Natural killer cell (primary cell): ENCODE measurements at regions not wholly inside any gene's neighbourhood (a gene's known extent, or its start where the extent isn't known, plus 50 kb on each side); places are given as distances from the start of the nearest gene placed in this dataset.

ENCODE experiments used
- ATAC-seq, 3 donors: fragments of 150-1000 bp in 2 of 3; fragments of 200-7000 bp in 1 of 3; cut with Tn5 transposase; 1 replicate in 1 of 3; 2 replicates in 2 of 3; pipeline ENCODE4 v1.10.0; 2021; ENCODE audit warnings: mild to moderate bottlenecking in 2 of 3, moderate library complexity in 2 of 3
- DNase-seq, 2 donors: peaks; one replicate each; pipeline versions ENCODE4 v3.0.0 to v3.0.0-alpha.2; 2013 to 2021; ENCODE audit warnings: mixed read lengths in 1 of 2
- H3K27ac ChIP-seq: one replicate; pipeline ENCODE4 v1.5.1; 2013; ENCODE audit warnings: mild to moderate bottlenecking, low read length
- H3K27me3 ChIP-seq: one replicate; pipeline ENCODE4 v1.6.1; 2013; ENCODE audit warnings: low read length; ENCODE audit not compliant: control insufficient read depth, insufficient read depth
- H3K36me3 ChIP-seq: one replicate; pipeline ENCODE4 v1.6.1; 2013; ENCODE audit warnings: low read length; ENCODE audit not compliant: control insufficient read depth, insufficient read depth
- H3K4me1 ChIP-seq: one replicate; pipeline ENCODE4 v1.6.1; 2013; ENCODE audit warnings: low read length; ENCODE audit not compliant: control insufficient read depth, insufficient read depth
- H3K4me3 ChIP-seq: one replicate; pipeline ENCODE4 v1.5.1; 2013; ENCODE audit warnings: low read length
- H3K9me3 ChIP-seq: one replicate; pipeline ENCODE4 v1.6.1; 2013; ENCODE audit warnings: low read length; ENCODE audit not compliant: control insufficient read depth, insufficient read depth
- H3K27ac Mint-ChIP-seq, 2 donors: one replicate each; pipeline ENCODE4 v1.8.0; 2022; ENCODE audit warnings: mild to moderate bottlenecking in 2 of 2, mixed read lengths in 2 of 2, moderate library complexity in 1 of 2
- H3K27me3 Mint-ChIP-seq, 2 donors: one replicate each; pipeline ENCODE4 v1.8.0; 2022; ENCODE audit warnings: low read depth in 2 of 2, mixed read lengths in 2 of 2
- H3K36me3 Mint-ChIP-seq: one replicate; pipeline ENCODE4 v1.8.0; 2022; ENCODE audit warnings: mixed read lengths
- H3K4me1 Mint-ChIP-seq, 2 donors: one replicate each; pipeline ENCODE4 v1.8.0; 2022; ENCODE audit warnings: mixed read lengths in 2 of 2
- H3K4me3 Mint-ChIP-seq: one replicate; pipeline ENCODE4 v1.8.0; 2022; ENCODE audit warnings: mild to moderate bottlenecking, moderate library complexity, mixed read lengths
- H3K9me3 Mint-ChIP-seq, 2 donors: one replicate each; pipeline ENCODE4 v1.8.0; 2022; ENCODE audit warnings: mixed read lengths in 2 of 2
- WGBS: methylation state at CpG from one replicate; pipeline ENCODE4 v1.1.7; 2013; ENCODE audit warnings: missing lambda C conversion rate; ENCODE audit not compliant: insufficient coverage; 5-methylcytosine and 5-hydroxymethylcytosine counted together
- intact Hi-C: fragments of 100-400 bp; cut with micrococcal nuclease; formaldehyde crosslinking; loops from one replicate; pipeline ENCODE4 v1.14.2; 2022
- TF ChIP-seq, protein P1 (sequence below): fragments of 200-600 bp; IDR thresholded peaks from one replicate; pipeline ENCODE4 v1.8.0; 2022; ENCODE audit warnings: antibody characterized with exemption

GRCh38 chr20:54849741-54850140, 374.3 kb downstream of the DOK5 start:
- Histone ChIP-seq H3K4me3 (no peak overlapping the region), H3K9me3 (no peaks in the 10 kb centered on the region), H3K36me3 (no peaks in the 10 kb centered on the region), H3K27ac (no peak overlapping the region), H3K27me3 (no peaks in the 10 kb centered on the region), H3K4me1 (no peaks in the 10 kb centered on the region)
- TF ChIP-seq, protein P1, sequence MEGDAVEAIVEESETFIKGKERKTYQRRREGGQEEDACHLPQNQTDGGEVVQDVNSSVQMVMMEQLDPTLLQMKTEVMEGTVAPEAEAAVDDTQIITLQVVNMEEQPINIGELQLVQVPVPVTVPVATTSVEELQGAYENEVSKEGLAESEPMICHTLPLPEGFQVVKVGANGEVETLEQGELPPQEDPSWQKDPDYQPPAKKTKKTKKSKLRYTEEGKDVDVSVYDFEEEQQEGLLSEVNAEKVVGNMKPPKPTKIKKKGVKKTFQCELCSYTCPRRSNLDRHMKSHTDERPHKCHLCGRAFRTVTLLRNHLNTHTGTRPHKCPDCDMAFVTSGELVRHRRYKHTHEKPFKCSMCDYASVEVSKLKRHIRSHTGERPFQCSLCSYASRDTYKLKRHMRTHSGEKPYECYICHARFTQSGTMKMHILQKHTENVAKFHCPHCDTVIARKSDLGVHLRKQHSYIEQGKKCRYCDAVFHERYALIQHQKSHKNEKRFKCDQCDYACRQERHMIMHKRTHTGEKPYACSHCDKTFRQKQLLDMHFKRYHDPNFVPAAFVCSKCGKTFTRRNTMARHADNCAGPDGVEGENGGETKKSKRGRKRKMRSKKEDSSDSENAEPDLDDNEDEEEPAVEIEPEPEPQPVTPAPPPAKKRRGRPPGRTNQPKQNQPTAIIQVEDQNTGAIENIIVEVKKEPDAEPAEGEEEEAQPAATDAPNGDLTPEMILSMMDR: no peak
- DNase-seq (no peak), ATAC-seq (no peak)
- intact Hi-C loops: no loop called here
- peaks cover 0 to 8% of the 10 kb centered on the region in 2 donors for H3K9me3 Mint-ChIP-seq
- H3K4me3 Mint-ChIP-seq: no peak overlapping the region
- no peaks in the 10 kb centered on the region for H3K27me3 Mint-ChIP-seq
- no peak overlapping the region for H3K27ac Mint-ChIP-seq
- no peaks in the 10 kb centered on the region for H3K4me1 Mint-ChIP-seq
- H3K36me3 Mint-ChIP-seq: no peaks in the 10 kb centered on the region
- 78% methylated on average over 3 of the region's 3 CpGs for WGBS

GRCh38 chr20:54848984-54849538, 373.7 kb downstream of the DOK5 start:
- WGBS: 64% methylated on average over 2 of the region's 2 CpGs
- Mint-ChIP-seq H3K27ac (no peak overlapping the region), H3K4me3 (no peak overlapping the region), H3K36me3 (no peaks in the 10 kb centered on the region), H3K4me1 (no peaks in the 10 kb centered on the region), H3K9me3 (peaks cover 0 to 6% of the 10 kb centered on the region in 2 donors), H3K27me3 (no peaks in the 10 kb centered on the region)
- Histone ChIP-seq H3K4me3 (no peak overlapping the region), H3K27ac (no peak overlapping the region), H3K9me3 (no peaks in the 10 kb centered on the region), H3K27me3 (no peaks in the 10 kb centered on the region), H3K4me1 (no peaks in the 10 kb centered on the region), H3K36me3 (no peaks in the 10 kb centered on the region)
- intact Hi-C loops: no loop called here
- DNase-seq (no peak), ATAC-seq (no peak)
- TF ChIP-seq, protein P1: no peak

DNA sequence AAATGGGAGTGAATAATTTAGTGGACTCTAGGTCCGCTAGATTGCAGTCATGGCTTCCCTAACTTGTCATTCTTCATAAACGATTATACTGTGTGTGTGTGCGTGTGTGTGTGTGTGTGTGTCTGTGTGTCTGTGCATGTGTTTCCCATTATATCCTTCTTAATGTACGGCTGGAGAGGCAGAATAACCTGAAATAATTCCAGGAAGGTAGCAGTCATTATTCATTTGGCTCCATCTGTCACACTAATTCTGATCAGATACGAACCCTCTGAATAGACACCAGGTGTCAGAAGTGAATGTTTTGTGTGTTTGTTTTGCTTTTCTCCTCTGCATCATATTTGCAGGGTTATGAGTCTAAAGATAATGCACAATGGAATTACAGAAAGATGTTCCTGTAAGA, 372.9 kb downstream of the DOK5 start:
- Histone ChIP-seq H3K9me3 (no peaks in the 10 kb centered on the region), H3K36me3 (no peaks in the 10 kb centered on the region), H3K27me3 (no peaks in the 10 kb centered on the region), H3K4me3 (no peak overlapping the region), H3K27ac (no peak overlapping the region), H3K4me1 (no peaks in the 10 kb centered on the region)
- Mint-ChIP-seq H3K4me3 (no peak overlapping the region), H3K27ac (no peak overlapping the region), H3K27me3 (no peaks in the 10 kb centered on the region), H3K9me3 (peaks cover 0 to 4% of the 10 kb centered on the region in 2 donors), H3K36me3 (no peaks in the 10 kb centered on the region), H3K4me1 (no peaks in the 10 kb centered on the region)
- TF ChIP-seq, protein P1: no peak
- 62% methylated on average over 5 of the region's 5 CpGs for WGBS
- intact Hi-C loops: no loop called here
- DNase-seq (no peak), ATAC-seq (no peak)

DNA sequence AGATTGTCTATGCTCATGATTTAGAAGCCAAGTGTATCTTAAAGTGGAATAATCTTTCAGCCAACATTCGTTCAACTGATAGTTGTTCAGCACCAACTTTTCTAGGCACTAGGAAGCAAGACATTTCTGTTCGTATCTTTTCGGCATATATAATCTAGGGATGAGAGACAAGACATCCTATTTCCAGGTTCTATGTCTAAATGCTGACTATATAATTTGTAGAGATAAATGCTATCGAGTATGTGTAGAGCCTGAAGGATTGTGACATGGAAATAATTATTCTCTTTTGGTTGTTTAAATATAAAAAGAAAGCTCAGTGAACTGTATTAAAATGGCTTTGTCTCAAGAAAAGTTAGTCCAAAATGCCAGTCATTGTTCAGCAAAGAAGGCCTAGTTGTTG, 371.6 kb downstream of the DOK5 start:
- Mint-ChIP-seq H3K36me3 (no peaks in the 10 kb centered on the region), H3K9me3 (peaks cover 0 to 4% of the 10 kb centered on the region in 2 donors), H3K4me1 (no peaks in the 10 kb centered on the region), H3K4me3 (no peak overlapping the region), H3K27me3 (no peaks in the 10 kb centered on the region), H3K27ac (no peak overlapping the region)
- no peak overlapping the region for H3K4me3 ChIP-seq
- DNase-seq (no peak), ATAC-seq (no peak)
- 98% methylated on average over 4 of the region's 4 CpGs for WGBS
- no peaks in the 10 kb centered on the region for H3K9me3 ChIP-seq
- H3K36me3 ChIP-seq: no peaks in the 10 kb centered on the region
- TF ChIP-seq, protein P1: no peak
- H3K27ac ChIP-seq: no peak overlapping the region
- H3K27me3 ChIP-seq: no peaks in the 10 kb centered on the region
- intact Hi-C loops: no loop called here
- H3K4me1 ChIP-seq: no peaks in the 10 kb centered on the region
